ENCODE measurements at regions not wholly inside any gene's neighbourhood (a gene's known extent, or its start where the extent isn't known, plus 50 kb on each side); places are given as distances from the start of the nearest gene placed in this dataset.

DNA sequence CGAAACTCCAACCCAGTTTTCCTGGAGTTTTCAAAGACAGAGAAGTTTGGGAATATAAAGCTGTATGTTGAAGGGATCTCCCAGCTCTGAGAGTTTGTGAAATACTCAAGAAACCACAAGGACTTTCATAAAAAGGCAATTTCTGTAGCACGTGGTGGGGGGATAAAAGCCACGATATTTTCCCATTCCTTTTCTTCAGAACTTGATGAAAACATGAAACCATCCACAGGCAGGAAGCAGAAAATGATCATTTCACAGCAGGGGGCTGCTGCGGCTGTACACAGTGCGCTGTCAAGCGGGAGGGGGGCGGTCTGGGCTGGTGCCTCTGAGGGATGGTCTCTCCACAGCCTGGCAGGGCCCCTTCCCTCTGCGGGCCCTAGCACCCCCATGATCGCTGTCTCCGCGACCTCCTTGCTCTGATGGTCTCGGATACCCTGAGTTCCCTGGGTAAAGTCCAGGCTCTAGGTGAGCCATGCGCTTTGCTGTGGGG is 423.2 kb downstream of the MN1 start:
- no peak for DNase-seq

DNA sequence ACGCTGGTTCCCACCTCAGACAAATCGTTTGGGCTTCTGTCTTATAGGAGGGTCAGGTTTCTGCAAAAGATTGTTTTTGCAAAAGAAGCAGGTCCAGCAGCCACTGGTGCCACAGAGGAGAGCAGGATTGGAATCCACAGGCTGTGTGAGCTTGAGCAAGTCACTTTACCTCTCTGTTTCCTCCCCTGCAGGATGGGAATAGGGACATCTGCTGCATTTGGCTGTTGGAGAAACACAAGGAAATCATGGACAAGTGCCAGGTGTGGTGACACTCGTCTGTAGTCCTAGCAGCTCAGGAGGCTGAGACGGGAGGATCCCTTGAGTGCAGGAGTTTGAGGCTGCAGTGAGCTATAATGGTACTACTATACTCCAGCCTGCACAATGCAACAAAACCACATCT is 422.6 kb downstream of the MN1 start:
- no peak for DNase-seq

- no peak for DNase-seq
Measured at GRCh38 chr22:27380855-27381254, 420.7 kb downstream of the MN1 start.

DNA sequence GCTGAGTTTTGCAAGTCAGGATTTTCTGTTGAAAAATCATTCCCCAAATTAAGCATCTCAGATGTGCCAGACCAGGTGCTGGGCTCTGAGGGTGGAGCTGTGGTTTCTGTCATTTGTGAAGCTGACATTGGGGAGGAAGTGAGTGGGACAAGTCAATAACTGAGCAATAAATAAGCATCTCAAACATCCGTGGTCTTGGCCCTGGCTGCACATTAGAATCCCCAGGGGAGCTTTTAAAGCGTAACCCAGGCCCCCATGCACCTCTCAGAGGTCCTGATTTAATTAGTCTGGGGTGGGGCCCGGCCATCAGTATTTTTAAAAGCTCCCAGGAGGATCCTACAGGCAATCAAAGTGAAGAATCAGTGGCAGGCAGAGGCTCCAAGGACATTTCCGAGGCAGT is 420.0 kb downstream of the MN1 start:
- no peak for DNase-seq

GRCh38 chr22:27381960-27382742 is 419.4 kb downstream of the MN1 start:
- DNase-seq, result no peak

DNA sequence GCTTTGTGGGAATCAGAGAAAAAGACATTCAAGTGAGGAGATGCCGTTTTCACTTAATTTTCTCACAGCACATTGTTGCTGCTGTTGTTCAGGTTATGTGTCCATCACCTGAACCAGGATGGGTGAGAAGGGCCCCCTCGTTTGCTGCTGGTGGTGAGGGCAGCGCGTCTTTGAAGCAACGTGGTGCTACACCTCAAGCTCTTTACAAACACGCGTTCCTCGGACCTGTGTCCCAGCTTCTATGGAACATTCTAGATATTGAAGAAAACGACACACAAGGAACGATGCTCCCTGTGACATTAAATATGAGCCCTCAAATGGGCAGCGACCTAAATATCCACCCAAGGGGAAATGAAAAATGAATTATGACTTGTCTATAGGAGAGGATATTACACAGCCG is 418.6 kb downstream of the MN1 start:
- DNase-seq, result no peak

DNA sequence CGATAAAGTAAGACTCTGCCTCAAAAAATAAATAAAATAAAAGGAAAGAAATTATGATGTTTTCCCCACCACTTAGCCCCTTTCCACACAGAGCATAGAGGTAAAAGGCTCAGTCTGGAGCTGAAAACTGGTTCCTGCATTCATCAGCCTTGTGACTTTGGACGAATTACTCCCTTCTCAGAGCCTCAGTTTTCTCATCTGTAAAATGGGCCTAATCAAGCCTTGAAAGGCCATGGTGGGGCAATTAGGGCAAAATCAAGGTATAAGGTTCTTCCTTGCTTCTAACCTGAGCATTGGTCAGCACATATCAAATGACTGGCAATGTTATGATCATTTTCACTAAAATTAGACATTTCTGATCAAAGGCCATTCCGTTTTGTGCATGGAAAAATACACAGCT is 417.7 kb downstream of the MN1 start:
- no peak for DNase-seq

DNA sequence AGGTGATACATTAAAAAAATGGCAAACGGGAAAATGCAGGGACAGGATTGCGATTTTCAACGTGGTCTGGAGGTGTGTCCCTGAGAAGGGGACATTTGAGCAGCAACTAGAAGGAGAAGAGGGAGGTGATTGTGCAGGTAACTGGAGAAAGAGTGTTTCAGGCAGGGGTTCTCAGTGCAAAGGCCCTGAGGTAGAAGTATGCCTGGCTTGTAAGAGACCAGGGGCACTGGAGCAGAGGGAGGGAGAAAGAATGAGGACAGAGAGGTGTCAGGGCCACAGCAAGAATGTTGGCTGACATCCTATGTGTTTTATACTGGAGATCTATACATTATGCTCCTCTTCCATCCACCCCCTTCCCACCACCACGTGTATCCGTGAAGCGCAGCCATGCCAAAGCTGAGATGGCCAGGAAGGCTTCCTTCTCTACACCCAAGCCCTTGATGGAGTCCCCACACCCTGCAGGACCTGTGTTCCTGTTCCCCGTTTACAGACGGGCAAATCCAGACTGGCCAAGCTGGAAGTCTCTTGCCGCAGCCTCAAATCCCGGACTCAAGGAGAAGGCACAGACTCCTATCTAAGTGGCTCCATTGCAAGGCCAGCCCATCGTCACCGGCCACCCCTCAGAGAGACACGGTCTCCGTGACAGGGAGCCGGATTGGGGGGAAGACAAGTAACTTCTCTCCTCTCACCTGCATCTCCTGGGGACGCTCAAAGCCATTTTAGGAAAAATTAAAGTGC is 416.1 kb downstream of the MN1 start:
- no peak for DNase-seq

DNA sequence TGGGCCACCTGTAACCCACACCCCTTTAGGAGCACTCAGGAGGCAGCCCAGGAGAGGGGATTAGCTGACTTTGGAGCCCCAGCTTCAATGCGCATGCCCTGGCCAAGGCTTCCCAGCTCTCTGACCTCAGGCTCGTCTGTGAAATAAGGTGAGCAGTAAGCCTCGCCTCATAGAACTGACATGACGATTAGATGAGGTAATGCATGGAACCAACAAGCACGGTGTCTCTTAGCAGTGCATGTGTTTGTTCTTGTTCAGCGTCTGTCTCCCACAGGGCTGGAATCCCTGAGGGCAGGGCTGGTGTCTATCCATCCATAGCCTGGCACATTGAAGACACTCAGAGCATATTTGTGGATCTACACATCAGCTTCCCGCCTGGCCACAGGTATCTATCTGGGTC is 415.4 kb downstream of the MN1 start:
- DNase-seq, result no peak

GRCh38 chr22:27387561-27387960 is 414.0 kb downstream of the MN1 start:
- no peak for DNase-seq

DNA sequence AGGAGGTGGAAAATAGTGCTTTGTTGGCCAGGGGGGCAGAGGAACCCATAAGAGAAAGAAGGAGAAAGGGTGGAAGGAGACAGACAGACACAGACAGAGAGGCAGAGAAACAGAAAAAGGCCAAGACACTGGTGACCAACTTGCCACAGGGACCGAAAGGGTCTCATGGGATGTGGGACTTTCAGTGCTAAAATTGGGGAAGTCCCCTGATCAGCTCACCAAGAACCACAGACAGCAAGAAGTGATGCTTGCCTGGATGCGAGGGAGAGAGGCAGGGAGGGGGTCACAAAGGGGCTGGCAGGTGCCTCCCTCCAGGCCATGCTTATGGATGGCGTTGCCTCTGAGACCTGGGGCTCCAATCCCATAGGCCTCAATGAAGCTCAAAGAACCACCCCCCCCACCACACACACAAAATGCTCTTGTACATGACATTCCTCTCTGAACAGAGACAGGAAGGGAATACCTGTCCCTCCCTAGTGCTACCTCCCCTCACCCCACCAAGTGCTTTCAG is 413.4 kb downstream of the MN1 start:
- DNase-seq, result no peak

- no peak for DNase-seq
Measured at GRCh38 chr22:27389727-27390075, 411.9 kb downstream of the MN1 start.

DNA sequence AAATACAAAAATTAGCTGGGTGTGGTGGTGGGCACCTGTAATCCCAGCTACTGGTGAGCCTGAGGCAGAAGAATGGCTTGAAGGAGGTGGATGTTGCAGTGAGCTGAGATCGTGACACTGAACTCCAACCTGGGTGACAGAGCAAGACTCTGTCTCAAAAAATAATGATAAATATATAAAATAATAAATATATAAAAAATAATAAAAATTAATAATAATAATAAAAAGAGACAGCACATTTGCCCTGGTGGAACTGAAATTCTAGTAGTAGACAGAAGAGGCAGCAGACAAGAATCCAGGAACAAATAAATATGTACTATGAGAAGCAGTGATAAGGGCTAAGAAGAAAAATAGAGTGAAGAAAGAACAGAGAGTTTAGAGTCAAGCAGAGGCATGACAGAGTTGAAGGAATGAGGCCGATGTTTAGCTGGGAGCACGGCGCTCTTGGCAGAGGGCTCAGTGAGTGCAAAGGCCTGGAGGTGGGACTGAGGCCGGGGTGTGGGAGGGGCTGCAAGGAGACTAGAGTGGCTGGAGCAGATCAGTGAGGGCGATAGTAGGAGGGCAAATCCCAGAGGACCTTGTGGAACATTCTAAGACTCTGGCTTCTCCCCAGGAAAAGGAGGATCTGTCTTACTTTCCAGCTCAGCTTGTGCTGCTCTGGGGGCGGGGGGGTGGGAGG is 410.3 kb downstream of the MN1 start:
- no peak for DNase-seq

DNA sequence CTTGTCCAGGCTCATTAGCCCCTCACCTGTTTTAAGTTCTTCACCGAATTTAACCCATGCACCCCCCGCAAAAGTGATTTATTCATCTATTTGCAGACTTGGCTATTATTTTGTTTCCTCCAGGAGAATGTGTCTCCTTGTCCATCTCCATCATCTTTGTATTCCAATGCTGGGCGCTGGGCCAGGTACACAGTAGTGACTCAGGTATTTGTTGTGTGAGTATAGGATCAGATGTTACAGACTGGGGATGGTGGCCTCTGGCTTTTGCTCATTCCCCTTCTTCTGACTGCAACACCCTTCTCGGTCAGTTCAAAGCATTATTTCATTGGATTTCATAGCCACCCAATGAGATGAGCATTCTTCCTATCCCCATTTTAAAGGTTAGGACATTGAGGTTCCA is 408.2 kb downstream of the MN1 start:
- DNase-seq, result no peak

DNA sequence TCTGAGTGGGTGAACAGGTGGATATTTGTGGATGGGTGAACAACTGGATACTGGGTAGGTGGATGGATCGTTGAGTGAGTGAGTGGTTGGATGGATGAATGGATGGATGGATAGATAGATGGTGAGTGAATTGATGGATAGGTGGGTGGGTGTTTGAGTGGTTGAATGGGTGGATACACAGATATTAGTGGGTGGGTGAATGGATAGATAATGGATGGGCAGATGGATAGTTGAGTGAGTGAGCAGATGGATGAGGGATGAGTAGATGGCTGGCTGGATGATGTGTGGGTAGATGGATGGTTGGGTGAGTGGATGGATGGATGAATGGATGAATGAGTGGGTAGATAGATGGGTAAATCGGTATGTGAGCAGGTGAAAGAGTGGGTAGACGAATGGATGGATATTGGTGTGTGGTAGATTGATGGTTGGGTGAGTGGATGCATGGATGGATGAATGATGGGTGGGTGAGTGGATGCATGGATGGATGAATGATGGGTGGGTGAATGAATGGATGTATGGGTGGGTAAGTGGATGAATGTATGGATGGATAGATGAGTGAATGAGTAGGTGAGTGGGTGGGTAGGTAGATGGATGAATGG is 406.7 kb downstream of the MN1 start:
- DNase-seq, result no peak

GRCh38 chr22:27397036-27397953 is 404.3 kb downstream of the MN1 start:
- DNase-seq, result no peak

- no peak for DNase-seq
Measured at GRCh38 chr22:27397954-27398342, 403.6 kb downstream of the MN1 start.

GRCh38 chr22:27399161-27399560 is 402.4 kb downstream of the MN1 start:
- DNase-seq, result no peak

- DNase-seq, result no peak
Measured at GRCh38 chr22:27400811-27401210, 400.7 kb downstream of the MN1 start.

DNA sequence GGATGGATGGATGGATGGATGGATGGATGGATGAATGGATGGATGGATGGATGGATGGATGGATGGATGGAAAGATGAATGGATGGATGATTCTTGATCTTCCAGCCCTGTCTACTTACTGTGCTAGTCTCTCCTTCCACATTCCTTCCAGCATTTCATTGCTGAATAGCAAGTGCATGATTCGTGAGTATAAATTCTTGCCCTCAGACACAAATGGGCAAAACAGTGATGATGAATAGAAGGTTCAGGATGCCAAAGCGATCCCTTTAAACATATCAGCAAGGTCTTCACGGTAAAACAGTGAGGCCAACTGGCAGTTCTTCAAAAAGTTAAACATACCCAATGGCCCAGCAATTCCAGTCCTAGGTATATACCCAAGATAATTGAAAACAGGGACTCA is 400.2 kb downstream of the MN1 start:
- DNase-seq, result no peak

DNA sequence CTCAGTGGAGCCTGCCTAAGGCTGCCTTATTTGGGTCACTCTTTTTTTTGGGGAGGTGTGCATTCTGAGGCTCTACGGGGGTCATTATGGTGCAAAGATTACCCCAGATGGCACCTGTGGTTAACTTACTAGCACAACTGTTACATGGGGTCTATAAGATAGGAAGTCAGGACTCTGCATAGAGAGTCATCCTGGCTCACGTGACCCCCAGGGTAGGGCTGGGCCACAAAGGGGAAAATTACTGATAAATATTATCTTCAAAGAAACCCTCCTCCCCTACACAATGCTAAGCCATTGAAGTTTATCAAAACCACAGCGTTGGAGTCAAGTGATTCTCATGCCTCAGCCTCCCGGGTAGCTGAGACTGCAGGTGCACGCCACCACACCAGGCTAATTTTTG is 397.1 kb downstream of the MN1 start:
- no peak for DNase-seq

GRCh38 chr22:27405672-27406388 is 395.7 kb downstream of the MN1 start:
- no peak for DNase-seq

Data from stimulated activated naive CD4-positive, alpha-beta T cell treated with Interleukin-2 at 50 U/mL for 16 hours (primary cell).